T-helper 1 cell (primary cell): ENCODE measurements at regions not wholly inside any gene's neighbourhood (a gene's known extent, or its start where the extent isn't known, plus 50 kb on each side); places are given as distances from the start of the nearest gene placed in this dataset.

ENCODE experiments used
- DNase-seq, 5 donors: peaks; one replicate each; pipeline ENCODE4 v3.0.0-alpha.2; 2012 to 2020

GRCh38 chr16:17538927-17539326 lies 68.2 kb upstream of the XYLT1 start:
- DNase-seq: no peak

GRCh38 chr16:17532338-17532995 lies 61.7 kb upstream of the XYLT1 start:
- no peak for DNase-seq

- DNase-seq: peak in 2 of 5 donors; percentile 10 to 74
Measured at GRCh38 chr16:17529982-17530760, 59.4 kb upstream of the XYLT1 start.

- no peak for DNase-seq
Measured at GRCh38 chr16:17526956-17527937, 56.5 kb upstream of the XYLT1 start.

- DNase-seq: no peak
Measured at GRCh38 chr16:17524656-17525055, 53.9 kb upstream of the XYLT1 start.

GRCh38 chr16:17520561-17520960 lies 49.8 kb upstream of the XYLT1 start:
- no peak for DNase-seq
